ENCODE measurements at regions not wholly inside any gene's neighbourhood (a gene's known extent, or its start where the extent isn't known, plus 50 kb on each side); places are given as distances from the start of the nearest gene placed in this dataset.

GRCh38 chr7:53094191-53094590, 58.8 kb downstream of the POM121L12 start:
- no peaks in the 10 kb centered on the region for H3K27me3 ChIP-seq (ENCODE audit: insufficient read depth, low read length)

GRCh38 chr7:53094827-53095226, 59.4 kb downstream of the POM121L12 start:
- Histone ChIP-seq H3K36me3 (ENCODE audit: control insufficient read depth in 1 of 2, insufficient read depth in 2 of 2, low read length in 2 of 2) (no peaks in the 10 kb centered on the region), H3K79me2 (ENCODE audit: insufficient read depth, low read length) (no peaks in the 10 kb centered on the region), H3K9ac (ENCODE audit: low read length) (no peak overlapping the region), H4K20me1 (ENCODE audit: insufficient read depth) (no peaks in the 10 kb centered on the region), H3K27ac (ENCODE audit: low read depth, low read length) (no peak overlapping the region), H2AFZ (ENCODE audit: low read depth, low read length, poor library complexity, severe bottlenecking) (no peak overlapping the region), H3K27me3 (ENCODE audit: insufficient read depth, low read length) (no peaks in the 10 kb centered on the region), H3K9me3 (ENCODE audit: control insufficient read depth in 1 of 2, insufficient read depth in 1 of 2, low read depth in 1 of 2, low read length in 2 of 2) (peaks cover 12 to 27% of the 10 kb centered on the region in 2 experiments; a peak in 2 of 4 replicates), H3K4me1 (ENCODE audit: control insufficient read depth in 1 of 2, insufficient read depth in 2 of 2, low read length in 2 of 2) (no peaks in the 10 kb centered on the region), H3K4me3 (replicated peaks in 1 of 2; ENCODE audit: low read depth in 1 of 2, low read length in 2 of 2) (no peak overlapping the region), H3K4me2 (ENCODE audit: low read length) (no peak overlapping the region), H3K9me2 (ENCODE audit: insufficient read depth) (no peaks in the 10 kb centered on the region)
- intact Hi-C loops (cut with micrococcal nuclease), result no loop called here
- no peak for ATAC-seq
- POLR2A ChIA-PET, result no interaction called here
- TF ChIP-seq SP1 (IDR thresholded peaks at IDR 0.05; ENCODE audit: low read depth), result no peak
- TF ChIP-seq FOSL1 (IDR thresholded peaks at IDR 0.05; ENCODE audit: low read depth), result no peak
- no peak for TF ChIP-seq POLR2AphosphoS5 (IDR thresholded peaks at IDR 0.05; ENCODE audit: low read depth, low read length)
- TF ChIP-seq EZH2phosphoT487 (IDR thresholded peaks at IDR 0.05; ENCODE audit: borderline replicate concordance), result no peak
- TF ChIP-seq JUND (IDR thresholded peaks at IDR 0.05), result no peak
- TF ChIP-seq CTCF (IDR thresholded peaks at IDR 0.05 in 2 of 3, conservative IDR thresholded peaks at IDR 0.05 in 1 of 3; ENCODE audit: borderline replicate concordance in 1 of 3, insufficient read depth in 1 of 3, low read depth in 2 of 3, low read length in 2 of 3), result no peak
- no peak for TF ChIP-seq YY1 (IDR thresholded peaks at IDR 0.05; ENCODE audit: extremely low read depth, insufficient replicate concordance, low read depth, low read length)
- TF ChIP-seq EGR1 (IDR thresholded peaks at IDR 0.05; ENCODE audit: low read depth), result no peak
- RAD21 ChIA-PET (ENCODE audit: low non-redundant PET in 1 of 2, low total read pairs in 2 of 2, uncharacterized antibody in 2 of 2, unreplicated experiment in 2 of 2), result no interaction called here
- no TSS peak for BruUV-seq (replicated peaks)
- CTCF ChIA-PET, result no interaction called here
- DNase-seq (ENCODE audit: low read depth, low spot score), result no peak

More at GRCh38 chr7:53094191-53094590, 58.8 kb downstream of the POM121L12 start:
- Histone ChIP-seq H3K36me3 (ENCODE audit: control insufficient read depth in 1 of 2, insufficient read depth in 2 of 2, low read length in 2 of 2) (no peaks in the 10 kb centered on the region), H3K79me2 (ENCODE audit: insufficient read depth, low read length) (no peaks in the 10 kb centered on the region), H3K4me2 (ENCODE audit: low read length) (no peak overlapping the region), H3K9me2 (ENCODE audit: insufficient read depth) (no peaks in the 10 kb centered on the region), H3K9me3 (ENCODE audit: control insufficient read depth in 1 of 2, insufficient read depth in 1 of 2, low read depth in 1 of 2, low read length in 2 of 2) (peaks cover 12 to 26% of the 10 kb centered on the region in 2 experiments; a peak in 2 of 4 replicates), H2AFZ (ENCODE audit: low read depth, low read length, poor library complexity, severe bottlenecking) (no peak overlapping the region), H4K20me1 (ENCODE audit: insufficient read depth) (no peaks in the 10 kb centered on the region), H3K4me3 (replicated peaks in 1 of 2; ENCODE audit: low read depth in 1 of 2, low read length in 2 of 2) (no peak overlapping the region), H3K4me1 (ENCODE audit: control insufficient read depth in 1 of 2, insufficient read depth in 2 of 2, low read length in 2 of 2) (no peaks in the 10 kb centered on the region), H3K27ac (ENCODE audit: low read depth, low read length) (no peak overlapping the region), H3K9ac (ENCODE audit: low read length) (no peak overlapping the region)
- RAD21 ChIA-PET (ENCODE audit: low non-redundant PET in 1 of 2, low total read pairs in 2 of 2, uncharacterized antibody in 2 of 2, unreplicated experiment in 2 of 2), result no interaction called here
- ATAC-seq (no peak), DNase-seq (ENCODE audit: low read depth, low spot score) (no peak)
- POLR2A ChIA-PET, result no interaction called here
- TF ChIP-seq YY1 (IDR thresholded peaks at IDR 0.05; ENCODE audit: extremely low read depth, insufficient replicate concordance, low read depth, low read length), result no peak
- no peak for TF ChIP-seq RAD21 (IDR thresholded peaks at IDR 0.05; ENCODE audit: low read depth)
- TF ChIP-seq MAX (IDR thresholded peaks at IDR 0.05), result no peak
- no peak for TF ChIP-seq ATF3 (IDR thresholded peaks at IDR 0.05)
- no peak for TF ChIP-seq POLR2A (IDR thresholded peaks at IDR 0.05; ENCODE audit: borderline replicate concordance, extremely low read depth, insufficient read depth, insufficient read length)
- CTCF ChIA-PET, result no interaction called here
- BruUV-seq (replicated peaks), result no TSS peak
- intact Hi-C loops (cut with micrococcal nuclease), result no loop called here

All from HCT116 (cell line).